ENCODE measurements at regions not wholly inside any gene's neighbourhood (a gene's known extent, or its start where the extent isn't known, plus 50 kb on each side); places are given as distances from the start of the nearest gene placed in this dataset.

GRCh38 chr5:156170351-156170961 is 156.5 kb upstream of the SGCD start:
- dilution Hi-C loops (cut with HindIII; ENCODE audit: low sequenced_read_pairs, unreplicated experiment) (no loop called here), in situ Hi-C loops (cut with MboI; ENCODE audit: low sequenced_read_pairs) (no loop called here), intact Hi-C loops (cut with micrococcal nuclease) (loop anchor here (10.0 kb wide), 1 partner anchor 644 kb away; no protein-coding TSS in a partner anchor)
- POLR2A ChIA-PET (ENCODE audit: unreplicated experiment): no interaction called here
- CTCF ChIA-PET: no interaction called here
- Histone ChIP-seq H3K14ac (replicated peaks; ENCODE audit: low read depth, low read length) (no peak overlapping the region), H4K5ac (ENCODE audit: low read depth, low read length) (no peak overlapping the region), H3K36me3 (ENCODE audit: control insufficient read depth, insufficient read depth, low read length) (no peaks in the 10 kb centered on the region), H4K91ac (ENCODE audit: insufficient read depth, low read depth, low read length) (no peak overlapping the region), H4K8ac (ENCODE audit: low read depth in 2 of 2, low read length in 2 of 2) (no peak overlapping the region), H3K4me1 (ENCODE audit: control insufficient read depth, insufficient read depth, low read length) (no peaks in the 10 kb centered on the region), H4K20me1 (ENCODE audit: insufficient read depth, low read length) (no peaks in the 10 kb centered on the region), H3K9ac (ENCODE audit: low read depth, low read length) (no peak overlapping the region), H2AFZ (replicated peaks; ENCODE audit: low read length, poor library complexity) (no peak overlapping the region), H3K27ac (ENCODE audit: insufficient read depth, low read length) (no peak overlapping the region), H3K4me3 (ENCODE audit: insufficient read depth, low read depth, low read length) (no peak overlapping the region), H3K4ac (ENCODE audit: low read depth, low read length) (no peak overlapping the region), H3K27me3 (ENCODE audit: control insufficient read depth, insufficient read depth, low read length) (no peaks in the 10 kb centered on the region), H2BK5ac (ENCODE audit: low read depth, low read length, poor library complexity, severe bottlenecking) (no peak overlapping the region), H2AK5ac (ENCODE audit: low read depth, low read length) (no peak overlapping the region), H3K56ac (ENCODE audit: extremely low read depth, insufficient read depth, low read length) (no peak overlapping the region), H2BK15ac (ENCODE audit: low read depth, low read length) (no peak overlapping the region), H2BK120ac (ENCODE audit: low read depth, low read length) (no peak overlapping the region), H2AK9ac (replicated peaks; ENCODE audit: low read depth, low read length, poor library complexity) (no peak overlapping the region), H3K9me3 (ENCODE audit: control insufficient read depth, insufficient read depth, low read length) (no peaks in the 10 kb centered on the region), H2BK20ac (ENCODE audit: low read depth, low read length) (no peak overlapping the region), H3K18ac (ENCODE audit: low read depth, low read length) (no peak overlapping the region), H3K23ac (ENCODE audit: low read depth, low read length) (no peak overlapping the region), H3K4me2 (ENCODE audit: low read depth, low read length) (no peak overlapping the region), H3K79me1 (ENCODE audit: low read depth in 1 of 2, low read length in 2 of 2) (no peaks in the 10 kb centered on the region), H3K9me1 (ENCODE audit: insufficient read depth, low read length) (no peaks in the 10 kb centered on the region)
- no CpG with 5 or more reads among the region's 4 CpGs for WGBS, 2 experiments (ENCODE audit: extremely low coverage in 2 of 2, insufficient read length in 1 of 2)
- BruUV-seq (replicated peaks): no TSS peak
- ATAC-seq (ENCODE audit: low read depth): no peak
- no peak for DNase-seq
- TF ChIP-seq, protein P1, sequence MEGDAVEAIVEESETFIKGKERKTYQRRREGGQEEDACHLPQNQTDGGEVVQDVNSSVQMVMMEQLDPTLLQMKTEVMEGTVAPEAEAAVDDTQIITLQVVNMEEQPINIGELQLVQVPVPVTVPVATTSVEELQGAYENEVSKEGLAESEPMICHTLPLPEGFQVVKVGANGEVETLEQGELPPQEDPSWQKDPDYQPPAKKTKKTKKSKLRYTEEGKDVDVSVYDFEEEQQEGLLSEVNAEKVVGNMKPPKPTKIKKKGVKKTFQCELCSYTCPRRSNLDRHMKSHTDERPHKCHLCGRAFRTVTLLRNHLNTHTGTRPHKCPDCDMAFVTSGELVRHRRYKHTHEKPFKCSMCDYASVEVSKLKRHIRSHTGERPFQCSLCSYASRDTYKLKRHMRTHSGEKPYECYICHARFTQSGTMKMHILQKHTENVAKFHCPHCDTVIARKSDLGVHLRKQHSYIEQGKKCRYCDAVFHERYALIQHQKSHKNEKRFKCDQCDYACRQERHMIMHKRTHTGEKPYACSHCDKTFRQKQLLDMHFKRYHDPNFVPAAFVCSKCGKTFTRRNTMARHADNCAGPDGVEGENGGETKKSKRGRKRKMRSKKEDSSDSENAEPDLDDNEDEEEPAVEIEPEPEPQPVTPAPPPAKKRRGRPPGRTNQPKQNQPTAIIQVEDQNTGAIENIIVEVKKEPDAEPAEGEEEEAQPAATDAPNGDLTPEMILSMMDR (conservative IDR thresholded peaks at IDR 0.05; ENCODE audit: low read depth, low read length): no peak
- TF ChIP-seq USF2 (IDR thresholded peaks at IDR 0.05; ENCODE audit: low read depth, low read length) (no peak), RCOR1 (IDR thresholded peaks at IDR 0.05; ENCODE audit: insufficient replicate concordance, low read length) (no peak), CHD1 (IDR thresholded peaks at IDR 0.05; ENCODE audit: low read depth, low read length) (no peak), NFE2L2 (IDR thresholded peaks at IDR 0.05; ENCODE audit: low read depth, low read length) (no peak), FOS (IDR thresholded peaks at IDR 0.05; ENCODE audit: low read depth, low read length) (no peak), MAZ (IDR thresholded peaks at IDR 0.05; ENCODE audit: borderline replicate concordance, low read depth, low read length) (no peak), POLR2A (IDR thresholded peaks at IDR 0.05; ENCODE audit: low read depth, low read length) (no peak), CEBPB (IDR thresholded peaks at IDR 0.05; ENCODE audit: low read depth, low read length) (no peak), BHLHE40 (IDR thresholded peaks at IDR 0.05; ENCODE audit: low read depth, low read length) (no peak), RAD21 (IDR thresholded peaks at IDR 0.05; ENCODE audit: low read length) (no peak), RFX5 (IDR thresholded peaks at IDR 0.05; ENCODE audit: low read depth, low read length) (no peak), SMC3 (IDR thresholded peaks at IDR 0.05; ENCODE audit: low read depth, low read length) (no peak), MAFK (IDR thresholded peaks at IDR 0.05; ENCODE audit: low read depth, low read length) (no peak), MXI1 (IDR thresholded peaks at IDR 0.05; ENCODE audit: borderline replicate concordance, low read depth, low read length) (no peak)
- TF ChIP-seq, protein P2, sequence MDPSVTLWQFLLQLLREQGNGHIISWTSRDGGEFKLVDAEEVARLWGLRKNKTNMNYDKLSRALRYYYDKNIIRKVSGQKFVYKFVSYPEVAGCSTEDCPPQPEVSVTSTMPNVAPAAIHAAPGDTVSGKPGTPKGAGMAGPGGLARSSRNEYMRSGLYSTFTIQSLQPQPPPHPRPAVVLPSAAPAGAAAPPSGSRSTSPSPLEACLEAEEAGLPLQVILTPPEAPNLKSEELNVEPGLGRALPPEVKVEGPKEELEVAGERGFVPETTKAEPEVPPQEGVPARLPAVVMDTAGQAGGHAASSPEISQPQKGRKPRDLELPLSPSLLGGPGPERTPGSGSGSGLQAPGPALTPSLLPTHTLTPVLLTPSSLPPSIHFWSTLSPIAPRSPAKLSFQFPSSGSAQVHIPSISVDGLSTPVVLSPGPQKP (IDR thresholded peaks at IDR 0.05; ENCODE audit: borderline replicate concordance, low read depth, low read length): no peak
